ENCODE measurements at regions not wholly inside any gene's neighbourhood (a gene's known extent, or its start where the extent isn't known, plus 50 kb on each side); places are given as distances from the start of the nearest gene placed in this dataset.
"Not testable (repeated sequence)": the region's sequence is repeated elsewhere in the genome, so short reads cannot be mapped to it uniquely, and the experiment has no call there.

DNA sequence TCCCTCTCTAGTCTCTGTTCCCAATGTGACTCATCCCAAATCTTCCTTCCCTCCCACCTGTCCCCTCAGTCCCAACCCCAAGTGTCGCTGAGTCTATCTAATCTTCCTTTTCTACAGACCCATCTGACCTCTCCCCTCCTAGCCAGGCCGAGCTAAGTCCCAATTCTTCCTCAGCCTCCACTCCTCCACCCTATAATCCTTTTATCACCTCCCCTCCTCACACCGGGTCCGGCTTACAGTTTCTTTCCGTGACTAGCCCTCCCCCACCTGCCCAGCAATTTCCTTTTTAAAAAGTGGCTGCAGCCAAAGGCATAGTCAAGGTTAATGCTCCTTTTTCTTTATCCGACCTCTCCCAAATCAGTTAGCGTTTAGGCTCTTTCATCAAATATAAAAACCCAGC lies 541.0 kb upstream of the CRIM1 start:
- TF ChIP-seq, protein P1, sequence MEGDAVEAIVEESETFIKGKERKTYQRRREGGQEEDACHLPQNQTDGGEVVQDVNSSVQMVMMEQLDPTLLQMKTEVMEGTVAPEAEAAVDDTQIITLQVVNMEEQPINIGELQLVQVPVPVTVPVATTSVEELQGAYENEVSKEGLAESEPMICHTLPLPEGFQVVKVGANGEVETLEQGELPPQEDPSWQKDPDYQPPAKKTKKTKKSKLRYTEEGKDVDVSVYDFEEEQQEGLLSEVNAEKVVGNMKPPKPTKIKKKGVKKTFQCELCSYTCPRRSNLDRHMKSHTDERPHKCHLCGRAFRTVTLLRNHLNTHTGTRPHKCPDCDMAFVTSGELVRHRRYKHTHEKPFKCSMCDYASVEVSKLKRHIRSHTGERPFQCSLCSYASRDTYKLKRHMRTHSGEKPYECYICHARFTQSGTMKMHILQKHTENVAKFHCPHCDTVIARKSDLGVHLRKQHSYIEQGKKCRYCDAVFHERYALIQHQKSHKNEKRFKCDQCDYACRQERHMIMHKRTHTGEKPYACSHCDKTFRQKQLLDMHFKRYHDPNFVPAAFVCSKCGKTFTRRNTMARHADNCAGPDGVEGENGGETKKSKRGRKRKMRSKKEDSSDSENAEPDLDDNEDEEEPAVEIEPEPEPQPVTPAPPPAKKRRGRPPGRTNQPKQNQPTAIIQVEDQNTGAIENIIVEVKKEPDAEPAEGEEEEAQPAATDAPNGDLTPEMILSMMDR (IDR thresholded peaks at IDR 0.05; ENCODE audit: low read depth, low read length): not testable (repeated sequence)
- not testable (repeated sequence) for TF ChIP-seq POLR2A (IDR thresholded peaks at IDR 0.05; ENCODE audit: extremely low read depth, insufficient read length)
